A549 (cell line): ENCODE measurements at regions not wholly inside any gene's neighbourhood (a gene's known extent, or its start where the extent isn't known, plus 50 kb on each side); places are given as distances from the start of the nearest gene placed in this dataset.

ENCODE experiments used
- ATAC-seq, 2 experiments: fragments of 200-7000 bp in 1 of 2; fragments of >200 bp in 1 of 2; cut with Nextera tagmentation in 1 of 2; cut with Tn5 transposase in 1 of 2; 3 replicates each; pipeline versions ENCODE4 v1.8.0 to v1.9.1; 2018 to 2020; ENCODE audit warnings: mild to moderate bottlenecking in 1 of 2, moderate library complexity in 1 of 2
- CTCF ChIA-PET: fragments of 300-600 bp; sonication (Branson Sonifier 250); formaldehyde crosslinking; extraction: SDS; loops from one replicate; lab custom pipeline; 2021; ENCODE audit warnings: antibody characterized with exemption, inconsistent platforms; lab: Yijun Ruan, JAX
- POLR2A ChIA-PET: fragments of 350-600 bp; formaldehyde crosslinking; extraction: SDS; loops from one replicate; lab custom pipeline; 2021; ENCODE audit warnings: antibody characterized with exemption, inconsistent platforms; lab: Yijun Ruan, JAX
- DNase-seq, 2 experiments: peaks; one replicate each; pipeline versions ENCODE4 v3.0.0 to v3.0.0-alpha.2; 2011 to 2016; ENCODE audit warnings: low read depth in 1 of 2, low spot score in 1 of 2
- FAIRE-seq: peaks from 2 replicates; lab custom pipeline; 2011; peaks lifted over from hg19 to GRCh38; lab: Jason Lieb, UNC
- H3K27ac ChIP-seq, 2 experiments: fragments of >200 bp; sonication (Bioruptor Twin); formaldehyde crosslinking; 3 replicates each; pipeline ENCODE4 v1.5.1; 2016 to 2017
- H3K4me1 ChIP-seq: fragments of >200 bp; sonication (Bioruptor Twin); formaldehyde crosslinking; 3 replicates; pipeline ENCODE4 v1.6.1; 2016
- H3K4me2 ChIP-seq: fragments of >200 bp; sonication (Bioruptor Twin); formaldehyde crosslinking; 3 replicates; pipeline ENCODE4 v1.6.1; 2016
- H3K4me3 ChIP-seq: fragments of >200 bp; sonication (Bioruptor Twin); formaldehyde crosslinking; 3 replicates; pipeline ENCODE4 v1.5.1; 2016
- H3K9me3 ChIP-seq: fragments of >200 bp; sonication (Bioruptor Twin); formaldehyde crosslinking; 3 replicates; pipeline ENCODE4 v1.6.1; 2016
- BHLHE40 ChIP-seq: IDR thresholded peaks from 2 replicates; pipeline ENCODE4 v1.6.1; 2012; ENCODE audit warnings: low read depth, low read length, inconsistent platforms
- CEBPB ChIP-seq, 2 experiments: fragments of >200 bp in 1 of 2; sonication (Bioruptor Twin) in 1 of 2; formaldehyde crosslinking in 1 of 2; IDR thresholded peaks; 2 replicates each; pipeline ENCODE4 v1.6.1; 2012 to 2016
- E2F6 ChIP-seq: IDR thresholded peaks from 2 replicates; pipeline ENCODE4 v1.6.1; 2012; ENCODE audit warnings: low read depth, borderline replicate concordance
- EHF ChIP-seq: fragments of 250-450 bp; sonication (Bioruptor Pico); IDR thresholded peaks from 2 replicates; pipeline ENCODE4 v1.5.0; 2020; ENCODE audit warnings: mild to moderate bottlenecking
- ELK1 ChIP-seq: fragments of 150-350 bp; IDR thresholded peaks from 2 replicates; pipeline ENCODE4 v1.6.1; 2014; ENCODE audit warnings: low read depth, mild to moderate bottlenecking, low read length
- ESRRA ChIP-seq: fragments of 150-350 bp; IDR thresholded peaks from 2 replicates; pipeline ENCODE4 v1.6.1; 2014; ENCODE audit warnings: mild to moderate bottlenecking, low read length, borderline replicate concordance
- FOSL2 ChIP-seq, 2 experiments: fragments of 450-650 bp in 1 of 2; fragments of >200 bp in 1 of 2; sonication (Bioruptor Twin) in 1 of 2; formaldehyde crosslinking; IDR thresholded peaks; 2 replicates each; pipeline versions ENCODE4 v1.5.0 to v1.6.1; 2016 to 2020; ENCODE audit warnings: mild to moderate bottlenecking in 1 of 2, moderate library complexity in 1 of 2
- GATA3 ChIP-seq: IDR thresholded peaks from 2 replicates; pipeline ENCODE4 v1.6.1; 2012; ENCODE audit warnings: borderline replicate concordance
- HDAC2 ChIP-seq: fragments of 200-600 bp; sonication (generic); IDR thresholded peaks from 2 replicates; pipeline ENCODE4 v1.6.1; 2016
- HEYL ChIP-seq: fragments of 250-450 bp; sonication (Bioruptor Pico); IDR thresholded peaks from 2 replicates; pipeline ENCODE4 v1.8.0; 2021; ENCODE audit warnings: mild to moderate bottlenecking, moderate library complexity
- HOXA7 ChIP-seq: fragments of 250-450 bp; sonication (Bioruptor Pico); IDR thresholded peaks from 2 replicates; pipeline ENCODE4 v1.5.0; 2020; ENCODE audit warnings: mild to moderate bottlenecking, moderate library complexity
- HOXB5 ChIP-seq: fragments of 250-450 bp; sonication (Bioruptor Pico); IDR thresholded peaks from 2 replicates; pipeline ENCODE4 v1.5.0; 2020; ENCODE audit warnings: mild to moderate bottlenecking, moderate library complexity
- KDM5A ChIP-seq: fragments of 200-600 bp; sonication (generic); IDR thresholded peaks from 2 replicates; pipeline ENCODE4 v1.6.1; 2016; ENCODE audit warnings: antibody characterized with exemption, mild to moderate bottlenecking
- MAX ChIP-seq: IDR thresholded peaks from 2 replicates; pipeline ENCODE4 v1.6.1; 2012
- MAZ ChIP-seq: fragments of 150-350 bp; IDR thresholded peaks from 2 replicates; pipeline ENCODE4 v1.6.1; 2014; ENCODE audit warnings: antibody characterized with exemption, low read depth, low read length, borderline replicate concordance
- NPAS2 ChIP-seq: fragments of 250-450 bp; sonication (Bioruptor Pico); IDR thresholded peaks from 2 replicates; pipeline ENCODE4 v1.8.0; 2022; ENCODE audit warnings: mild to moderate bottlenecking, moderate library complexity, borderline replicate concordance
- NR3C1 ChIP-seq: fragments of >200 bp; sonication (Bioruptor Twin); formaldehyde crosslinking; IDR thresholded peaks from 3 replicates; pipeline ENCODE4 v1.6.1; 2017
- PBX3 ChIP-seq: IDR thresholded peaks from 2 replicates; pipeline ENCODE4 v1.6.1; 2012
- RARB ChIP-seq: fragments of 250-450 bp; sonication (Bioruptor Pico); IDR thresholded peaks from 2 replicates; pipeline ENCODE4 v1.8.0; 2021; ENCODE audit warnings: mild to moderate bottlenecking, moderate library complexity
- RNF2 ChIP-seq: fragments of 200-600 bp; sonication (generic); IDR thresholded peaks from 2 replicates; pipeline ENCODE4 v1.6.1; 2016; ENCODE audit warnings: low read depth, mild to moderate bottlenecking, antibody characterized with exemption, moderate library complexity, borderline replicate concordance
- SREBF2 ChIP-seq: fragments of 450-650 bp; IDR thresholded peaks from 2 replicates; pipeline ENCODE4 v1.6.1; 2014; ENCODE audit warnings: mild to moderate bottlenecking, moderate library complexity
- WGBS: methylation state at CpG from one replicate; pipeline ENCODE4 v1.1.6; 2017; ENCODE audit errors: missing lambda C conversion rate; 5-methylcytosine and 5-hydroxymethylcytosine counted together

GRCh38 chr9:108139900-108140299, 650.3 kb upstream of the KLF4 start:
- ATAC-seq (no peak), FAIRE-seq (no peak), DNase-seq (no peak)
- no peak overlapping the region for H3K4me2 ChIP-seq
- CTCF ChIA-PET, result interaction anchor here (0.7 kb wide), 1 partner anchor 11 kb away, joined by 3 read pairs; no protein-coding TSS in a partner anchor
- H3K27ac ChIP-seq, result no peak overlapping the region
- TF ChIP-seq HDAC2, result no peak
- TF ChIP-seq RARB (CRISPR knock-in tag), result no peak
- TF ChIP-seq CEBPB (IDR thresholded peaks at IDR 0.05), result no peak
- H3K9me3 ChIP-seq, result no peaks in the 10 kb centered on the region
- no peaks in the 10 kb centered on the region for H3K4me1 ChIP-seq
- no peak overlapping the region for H3K4me3 ChIP-seq
- POLR2A ChIA-PET, result no interaction called here
- 32% methylated on average over 2 of the region's 2 CpGs for WGBS

GRCh38 chr9:108138516-108138915, 648.9 kb upstream of the KLF4 start:
- no peaks in the 10 kb centered on the region for H3K9me3 ChIP-seq
- POLR2A ChIA-PET, result no interaction called here
- CTCF ChIA-PET, result no interaction called here
- ATAC-seq (no peak), FAIRE-seq (no peak), DNase-seq (no peak)
- H3K27ac ChIP-seq, result no peak overlapping the region
- no peak for TF ChIP-seq PBX3
- no peak for TF ChIP-seq ELK1
- no peak for TF ChIP-seq BHLHE40
- no peak for TF ChIP-seq E2F6
- no peak for TF ChIP-seq RNF2
- no peaks in the 10 kb centered on the region for H3K4me1 ChIP-seq
- no peak overlapping the region for H3K4me2 ChIP-seq
- no peak overlapping the region for H3K4me3 ChIP-seq
- 12% methylated on average over 2 of the region's 2 CpGs for WGBS

- no peak for ATAC-seq
- H3K4me2 ChIP-seq, result no peak overlapping the region
- CTCF ChIA-PET, result no interaction called here
- FAIRE-seq, result no peak
- no peak overlapping the region for H3K4me3 ChIP-seq
- WGBS, result 40% methylated on average over 1 of the region's 1 CpG
- no peak overlapping the region for H3K27ac ChIP-seq
- POLR2A ChIA-PET, result no interaction called here
- H3K4me1 ChIP-seq, result no peaks in the 10 kb centered on the region
- no peaks in the 10 kb centered on the region for H3K9me3 ChIP-seq
- no peak for DNase-seq
- TF ChIP-seq KDM5A, result no peak
- TF ChIP-seq MAZ, result no peak
- no peak for TF ChIP-seq ESRRA
- TF ChIP-seq HOXA7 (CRISPR knock-in tag), result no peak
- no peak for TF ChIP-seq NPAS2 (CRISPR knock-in tag)
- no peak for TF ChIP-seq MAX
- TF ChIP-seq SREBF2, result no peak
- TF ChIP-seq GATA3, result no peak
- no peak for TF ChIP-seq NR3C1
- TF ChIP-seq FOSL2 (IDR thresholded peaks at IDR 0.05), result no peak
- no peak for TF ChIP-seq FOSL2 (CRISPR knock-in tag; IDR thresholded peaks at IDR 0.05)
These were observed 647.1 kb upstream of the KLF4 start for GRCh38 chr9:108136656-108137055.

GRCh38 chr9:108134486-108135128, 645.0 kb upstream of the KLF4 start:
- Histone ChIP-seq H3K4me3 (no peak overlapping the region), H3K4me2 (no peak overlapping the region), H3K9me3 (no peaks in the 10 kb centered on the region), H3K4me1 (no peaks in the 10 kb centered on the region), H3K27ac (no peak overlapping the region)
- FAIRE-seq, result no peak
- DNase-seq, result no peak
- ATAC-seq, result no peak
- POLR2A ChIA-PET, result no interaction called here
- TF ChIP-seq HEYL, result no peak
- no peak for TF ChIP-seq HOXB5 (CRISPR knock-in tag)
- TF ChIP-seq RNF2, result no peak
- no peak for TF ChIP-seq EHF (CRISPR knock-in tag)
- 72% methylated on average over 4 of the region's 4 CpGs for WGBS
- CTCF ChIA-PET, result no interaction called here
